Skeletal muscle satellite cell (primary cell): ENCODE measurements at regions not wholly inside any gene's neighbourhood (a gene's known extent, or its start where the extent isn't known, plus 50 kb on each side); places are given as distances from the start of the nearest gene placed in this dataset.

Experiments
- H3K27me3 ChIP-seq: 2 replicates; pipeline ENCODE4 v1.7.0; 2013; ENCODE audit warnings: low read length; ENCODE audit not compliant: control insufficient read depth, insufficient read depth
- H3K36me3 ChIP-seq: 2 replicates; pipeline ENCODE4 v1.7.0; 2013; ENCODE audit warnings: mild to moderate bottlenecking, control low read depth, low read length; ENCODE audit not compliant: insufficient read depth
- H3K4me1 ChIP-seq: 2 replicates; pipeline ENCODE4 v1.7.0; 2013; ENCODE audit warnings: low read length; ENCODE audit not compliant: control insufficient read depth, insufficient read depth
- H3K4me2 ChIP-seq: 2 replicates; pipeline ENCODE4 v1.7.0; 2013; ENCODE audit warnings: mild to moderate bottlenecking, low read length
- H3K4me3 ChIP-seq: 2 replicates; pipeline ENCODE4 v1.7.0; 2013; ENCODE audit warnings: low read length
- H3K9ac ChIP-seq: 2 replicates; pipeline ENCODE4 v1.7.0; 2013; ENCODE audit warnings: mild to moderate bottlenecking, low read depth, low read length, moderate library complexity
- H3K9me3 ChIP-seq: replicated peaks from 2 replicates; pipeline ENCODE4 v1.7.0; 2013; ENCODE audit warnings: mild to moderate bottlenecking, control low read depth, low read length

DNA sequence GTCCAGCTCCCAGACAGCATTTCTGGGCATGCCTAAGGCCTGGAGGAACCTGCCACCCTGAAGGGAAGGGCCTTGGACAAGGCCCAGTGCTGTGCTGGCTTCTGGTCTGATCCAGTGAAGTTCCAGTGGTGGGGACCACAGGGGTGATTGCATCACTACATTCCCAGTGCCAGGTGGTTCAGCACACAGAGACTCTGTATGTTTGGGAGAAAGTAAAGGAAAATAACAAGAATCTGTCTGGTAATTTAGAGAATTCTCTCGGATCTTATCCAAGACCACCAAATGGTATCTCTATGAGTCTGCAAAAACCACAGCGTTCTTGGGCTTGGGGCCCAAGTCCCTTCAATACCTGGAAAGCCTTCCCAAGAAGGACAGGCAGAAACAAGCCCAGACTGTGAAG, 131.8 kb upstream of the MAD2L1 start:
- H3K9me3 ChIP-seq = no peaks in the 10 kb centered on the region

DNA sequence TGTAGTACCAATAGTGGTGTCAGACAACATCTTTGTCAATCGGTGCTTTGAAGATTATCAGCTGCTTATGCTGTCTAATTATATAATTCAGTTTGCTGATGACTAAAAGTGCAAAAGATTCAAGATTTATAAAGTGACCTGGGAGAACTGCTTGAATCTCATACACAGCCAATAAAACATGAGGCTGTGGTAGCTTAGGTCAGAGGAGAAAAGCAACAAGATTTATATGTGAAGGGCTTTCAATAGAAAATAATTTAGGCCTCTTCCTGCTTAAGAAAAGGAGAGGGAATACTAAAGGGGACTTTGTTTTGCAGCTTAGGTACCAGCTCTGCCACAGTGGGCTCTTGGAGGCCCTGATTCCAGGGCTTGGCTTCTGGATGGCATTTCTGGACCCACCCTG, 111.0 kb upstream of the MAD2L1 start:
- no peak overlapping the region for H3K9ac ChIP-seq
- H3K36me3 ChIP-seq = no peaks in the 10 kb centered on the region
- no peaks in the 10 kb centered on the region for H3K27me3 ChIP-seq
- no peak overlapping the region for H3K4me3 ChIP-seq
- no peaks in the 10 kb centered on the region for H3K4me1 ChIP-seq
- no peaks in the 10 kb centered on the region for H3K9me3 ChIP-seq
- no peak overlapping the region for H3K4me2 ChIP-seq

More for the DNA sequence above, 131.8 kb upstream of the MAD2L1 start:
- no peak overlapping the region for H3K4me3 ChIP-seq
- no peak overlapping the region for H3K4me2 ChIP-seq
- no peaks in the 10 kb centered on the region for H3K36me3 ChIP-seq
- no peak overlapping the region for H3K9ac ChIP-seq
- H3K4me1 ChIP-seq = no peaks in the 10 kb centered on the region
- H3K27me3 ChIP-seq = no peaks in the 10 kb centered on the region

DNA sequence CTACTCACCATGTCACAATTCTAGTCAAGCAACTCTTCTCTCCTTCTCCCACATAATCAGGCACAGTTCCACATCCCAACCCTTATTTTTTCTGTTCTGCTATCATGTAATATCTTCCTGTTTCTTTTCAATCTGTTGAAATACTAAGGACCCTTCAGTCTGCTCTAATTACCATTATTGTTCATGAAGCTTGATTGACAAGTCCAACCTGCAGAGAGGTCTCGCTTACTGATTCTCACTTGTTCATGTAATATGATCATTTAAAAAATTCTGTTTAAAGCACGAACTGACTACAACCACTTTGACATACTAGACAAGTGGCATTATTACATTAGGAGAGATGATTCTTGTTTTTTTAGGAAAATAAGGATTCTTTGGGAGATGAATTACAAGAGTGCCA, 108.6 kb upstream of the MAD2L1 start:
- Histone ChIP-seq H3K9ac (no peak overlapping the region), H3K9me3 (no peaks in the 10 kb centered on the region), H3K27me3 (no peaks in the 10 kb centered on the region), H3K4me3 (no peak overlapping the region), H3K36me3 (no peaks in the 10 kb centered on the region), H3K4me1 (no peaks in the 10 kb centered on the region), H3K4me2 (no peak overlapping the region)

DNA sequence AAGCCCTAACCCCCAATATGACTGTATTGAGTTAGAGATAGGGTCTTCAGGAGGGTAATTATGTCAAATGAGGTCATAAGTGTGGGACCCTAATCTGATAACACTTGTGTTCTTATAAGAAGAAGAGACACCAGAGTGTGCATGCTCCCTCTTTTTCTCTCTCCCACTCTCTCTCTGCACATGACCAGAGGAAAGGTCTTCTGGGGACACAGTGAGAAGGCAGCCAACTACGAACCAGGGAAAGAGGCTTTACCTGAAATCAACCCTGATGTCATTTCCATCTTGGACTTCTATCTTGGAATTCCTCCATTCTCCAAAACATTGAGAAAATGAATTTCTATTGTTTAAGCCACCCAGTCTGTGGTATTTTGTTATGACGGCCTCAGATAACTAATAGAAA, 97.2 kb upstream of the MAD2L1 start:
- H3K27me3 ChIP-seq = no peaks in the 10 kb centered on the region

DNA sequence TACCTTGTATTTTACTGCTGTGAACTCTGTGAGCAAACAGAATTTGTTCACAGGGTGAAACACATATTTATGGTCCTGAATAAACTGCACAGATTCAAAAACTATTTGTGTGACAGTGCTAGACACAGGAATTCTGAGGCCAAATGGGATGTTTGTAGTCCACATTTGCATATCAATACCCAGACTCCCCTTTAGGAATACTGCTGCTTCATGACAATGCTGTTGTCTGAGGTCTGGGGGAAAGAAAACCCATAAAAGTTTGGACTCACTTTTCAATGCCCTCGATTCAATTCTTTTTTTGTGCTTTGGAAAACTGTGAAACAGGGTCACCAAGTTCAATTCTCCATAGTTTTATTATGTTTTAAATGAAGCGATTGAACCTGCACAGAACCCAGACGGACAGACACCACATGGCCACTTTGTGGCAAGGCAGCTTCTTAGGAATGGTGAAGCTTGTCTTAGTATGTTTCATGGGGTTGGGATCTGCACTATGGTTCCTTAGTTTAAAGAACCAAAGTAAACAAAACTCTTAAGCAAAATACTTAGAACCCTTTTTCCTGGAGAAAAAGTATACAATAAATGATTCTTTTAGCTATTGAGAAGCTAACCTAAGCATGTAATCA, 92.3 kb upstream of the MAD2L1 start:
- H3K36me3 ChIP-seq = no peaks in the 10 kb centered on the region

More for the DNA sequence above, 97.2 kb upstream of the MAD2L1 start:
- no peaks in the 10 kb centered on the region for H3K4me1 ChIP-seq
- H3K4me3 ChIP-seq = no peak overlapping the region
- no peak overlapping the region for H3K4me2 ChIP-seq
- H3K36me3 ChIP-seq = no peaks in the 10 kb centered on the region
- no peaks in the 10 kb centered on the region for H3K9me3 ChIP-seq
- H3K9ac ChIP-seq = no peak overlapping the region

DNA sequence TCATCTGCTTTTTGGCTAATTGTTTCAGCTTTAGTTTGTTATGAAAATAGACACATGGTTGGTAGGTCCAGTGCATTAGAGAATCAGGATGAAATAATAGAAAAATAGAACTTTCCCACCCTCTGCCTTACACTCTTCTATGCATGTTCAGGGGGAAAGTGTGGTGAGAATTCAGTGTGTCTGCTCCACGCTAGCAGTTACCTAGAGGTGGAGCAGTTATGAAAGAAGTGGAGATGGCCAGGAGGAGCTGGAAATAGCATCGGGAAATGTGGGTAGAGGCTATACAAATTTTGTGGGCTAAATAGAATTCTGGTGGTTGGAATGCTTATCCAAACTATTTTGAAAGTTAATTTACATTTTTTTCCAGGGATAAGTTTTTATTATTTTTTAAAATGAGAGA, 91.4 kb upstream of the MAD2L1 start:
- Histone ChIP-seq H3K4me3 (no peak overlapping the region), H3K4me2 (no peak overlapping the region), H3K36me3 (no peaks in the 10 kb centered on the region), H3K27me3 (no peaks in the 10 kb centered on the region), H3K9me3 (no peaks in the 10 kb centered on the region), H3K4me1 (no peaks in the 10 kb centered on the region), H3K9ac (no peak overlapping the region)

More for the DNA sequence above, 92.3 kb upstream of the MAD2L1 start:
- Histone ChIP-seq H3K4me1 (no peaks in the 10 kb centered on the region), H3K27me3 (no peaks in the 10 kb centered on the region), H3K9ac (no peak overlapping the region), H3K4me3 (no peak overlapping the region), H3K4me2 (no peak overlapping the region), H3K9me3 (no peaks in the 10 kb centered on the region)

DNA sequence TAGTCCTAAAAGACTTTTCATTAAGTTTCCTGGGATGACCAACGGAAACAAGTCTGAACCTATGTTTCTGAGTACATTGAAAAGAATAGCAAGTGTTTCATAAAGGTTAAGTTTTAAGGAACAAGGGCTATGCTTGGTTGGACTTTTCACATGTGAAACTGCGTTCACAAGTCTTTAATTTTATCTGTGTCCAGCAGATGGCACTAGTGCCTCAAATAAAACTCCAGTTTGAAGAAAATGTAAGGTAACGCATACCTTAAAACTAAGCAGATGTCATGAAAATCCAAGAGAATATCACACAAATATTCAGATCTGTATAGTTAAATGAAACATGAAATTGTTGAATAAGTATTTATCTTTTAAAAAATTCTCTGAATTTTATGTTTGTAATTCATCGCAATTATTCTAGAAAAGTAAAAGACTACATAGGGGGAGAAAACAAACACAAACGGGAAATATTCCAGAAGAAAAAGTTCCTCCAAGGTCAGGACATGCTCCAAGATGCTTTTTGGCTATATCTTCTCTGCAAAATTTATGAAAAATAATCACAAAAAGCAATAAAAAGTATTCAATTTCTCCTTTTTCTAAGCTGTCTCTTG, 89.6 kb upstream of the MAD2L1 start:
- Histone ChIP-seq H3K4me2 (no peak overlapping the region), H3K9ac (no peak overlapping the region), H3K4me1 (no peaks in the 10 kb centered on the region), H3K4me3 (no peak overlapping the region), H3K9me3 (no peaks in the 10 kb centered on the region), H3K36me3 (no peaks in the 10 kb centered on the region), H3K27me3 (no peaks in the 10 kb centered on the region)

DNA sequence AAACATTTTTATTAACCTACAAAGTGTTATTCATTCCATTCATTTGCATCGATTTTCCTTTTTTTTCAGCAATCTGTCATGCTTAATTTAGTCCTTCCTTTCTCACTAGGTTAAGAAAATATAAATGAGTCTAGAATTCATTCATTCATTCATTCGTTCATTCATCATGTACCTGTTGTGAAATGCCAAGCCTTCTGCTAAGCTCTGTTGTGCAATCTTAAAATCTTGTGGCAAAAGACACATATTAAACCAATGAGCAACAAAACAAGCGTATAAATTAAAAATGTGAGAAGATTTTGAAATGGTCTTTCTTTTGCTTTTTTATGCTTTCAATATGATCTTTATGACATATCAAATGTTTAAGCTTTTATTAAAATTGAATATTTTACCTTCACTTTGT, 88.6 kb upstream of the MAD2L1 start:
- Histone ChIP-seq H3K9ac (no peak overlapping the region), H3K4me1 (no peaks in the 10 kb centered on the region), H3K9me3 (no peaks in the 10 kb centered on the region), H3K36me3 (no peaks in the 10 kb centered on the region), H3K4me3 (no peak overlapping the region), H3K27me3 (no peaks in the 10 kb centered on the region), H3K4me2 (no peak overlapping the region)

DNA sequence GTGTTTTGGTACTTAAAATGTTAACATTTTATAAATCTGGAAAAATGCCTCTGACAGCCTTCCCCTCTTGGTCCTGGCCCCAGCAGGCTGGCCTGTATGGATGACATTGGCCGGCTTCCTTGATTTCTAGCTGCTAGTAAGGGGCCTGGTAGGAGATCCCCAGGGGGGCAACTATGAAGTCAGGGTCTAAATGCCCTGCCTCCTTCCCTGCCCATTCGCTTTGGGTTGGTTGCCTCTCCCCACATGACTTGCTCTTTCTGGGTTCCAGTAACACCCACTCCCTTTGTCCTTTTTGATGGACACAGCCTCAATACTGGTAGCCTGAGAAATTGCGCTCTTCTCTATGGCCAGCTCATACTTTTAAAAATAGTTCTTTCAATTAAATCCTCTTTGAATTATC, 78.0 kb upstream of the MAD2L1 start:
- Histone ChIP-seq H3K36me3 (no peaks in the 10 kb centered on the region), H3K4me1 (no peaks in the 10 kb centered on the region), H3K27me3 (no peaks in the 10 kb centered on the region), H3K9ac (no peak overlapping the region), H3K4me3 (no peak overlapping the region), H3K4me2 (no peak overlapping the region), H3K9me3 (no peaks in the 10 kb centered on the region)

DNA sequence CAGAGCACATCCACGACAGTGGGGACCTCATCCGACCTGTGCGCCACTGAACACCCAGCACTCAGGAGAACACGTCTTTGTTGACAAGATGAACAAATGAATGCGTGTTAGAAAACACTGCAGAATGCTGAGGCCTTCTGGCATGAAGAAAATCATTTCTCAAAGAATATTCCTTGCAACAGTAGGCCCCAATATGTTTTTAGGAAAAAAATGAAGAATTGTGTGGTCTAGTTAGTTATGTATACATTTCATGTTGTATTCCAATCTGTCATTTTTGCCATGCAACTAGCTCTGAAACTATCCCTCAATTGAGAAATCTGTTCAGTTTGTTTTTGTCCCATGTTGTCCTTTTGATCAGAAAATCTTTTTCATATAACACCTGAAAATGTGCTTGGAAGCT, 77.4 kb upstream of the MAD2L1 start:
- H3K27me3 ChIP-seq = no peaks in the 10 kb centered on the region
- H3K4me1 ChIP-seq = no peaks in the 10 kb centered on the region
- H3K9me3 ChIP-seq = no peaks in the 10 kb centered on the region
- no peak overlapping the region for H3K9ac ChIP-seq
- H3K4me3 ChIP-seq = no peak overlapping the region
- H3K36me3 ChIP-seq = no peaks in the 10 kb centered on the region
- H3K4me2 ChIP-seq = no peak overlapping the region

DNA sequence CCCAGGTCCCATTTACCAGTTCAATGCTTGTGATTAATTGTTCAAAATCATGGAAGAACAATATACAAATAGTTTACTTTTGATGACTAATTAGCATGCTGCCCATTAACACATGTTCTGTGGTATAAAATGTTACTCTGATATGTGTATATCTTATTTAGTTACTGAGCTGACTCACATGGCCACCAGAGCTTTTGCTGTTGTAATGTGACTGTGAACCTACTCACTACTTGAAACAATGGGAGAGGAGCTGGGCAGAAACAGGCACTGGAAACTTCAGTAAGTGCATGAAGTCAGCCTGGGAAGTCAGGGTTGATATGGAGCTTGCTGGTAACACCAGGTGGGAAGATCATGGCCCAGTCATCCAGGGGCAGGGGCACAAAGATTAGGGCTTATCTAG, 72.7 kb upstream of the MAD2L1 start:
- no peaks in the 10 kb centered on the region for H3K4me1 ChIP-seq
- no peaks in the 10 kb centered on the region for H3K36me3 ChIP-seq
- no peaks in the 10 kb centered on the region for H3K27me3 ChIP-seq
- no peaks in the 10 kb centered on the region for H3K9me3 ChIP-seq
- H3K4me2 ChIP-seq = no peak overlapping the region
- H3K9ac ChIP-seq = no peak overlapping the region
- H3K4me3 ChIP-seq = no peak overlapping the region

DNA sequence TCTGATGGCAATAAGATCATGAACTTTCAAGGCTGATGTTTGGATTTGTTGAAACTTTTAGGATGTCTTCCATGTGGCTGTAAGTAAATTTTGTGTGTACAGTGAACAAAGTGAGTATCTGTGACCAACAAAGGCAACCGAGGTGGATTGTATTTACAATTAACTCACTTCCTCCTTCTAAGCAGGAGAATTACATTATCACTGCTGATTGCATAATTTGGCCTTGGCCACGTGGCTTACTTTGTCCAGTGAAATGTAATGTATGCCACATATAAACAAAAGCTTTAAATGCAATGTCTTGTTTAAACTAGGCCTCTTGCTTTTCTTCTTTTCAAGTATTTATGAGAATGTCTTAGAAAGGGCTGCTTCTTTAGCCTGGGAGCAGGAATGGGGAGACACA, 66.3 kb upstream of the MAD2L1 start:
- Histone ChIP-seq H3K4me3 (no peak overlapping the region), H3K9ac (no peak overlapping the region), H3K4me2 (no peak overlapping the region), H3K27me3 (no peaks in the 10 kb centered on the region), H3K4me1 (no peaks in the 10 kb centered on the region), H3K36me3 (no peaks in the 10 kb centered on the region), H3K9me3 (no peaks in the 10 kb centered on the region)
